ENCODE measurements at regions not wholly inside any gene's neighbourhood (a gene's known extent, or its start where the extent isn't known, plus 50 kb on each side); places are given as distances from the start of the nearest gene placed in this dataset.

- TF ChIP-seq, protein P1, sequence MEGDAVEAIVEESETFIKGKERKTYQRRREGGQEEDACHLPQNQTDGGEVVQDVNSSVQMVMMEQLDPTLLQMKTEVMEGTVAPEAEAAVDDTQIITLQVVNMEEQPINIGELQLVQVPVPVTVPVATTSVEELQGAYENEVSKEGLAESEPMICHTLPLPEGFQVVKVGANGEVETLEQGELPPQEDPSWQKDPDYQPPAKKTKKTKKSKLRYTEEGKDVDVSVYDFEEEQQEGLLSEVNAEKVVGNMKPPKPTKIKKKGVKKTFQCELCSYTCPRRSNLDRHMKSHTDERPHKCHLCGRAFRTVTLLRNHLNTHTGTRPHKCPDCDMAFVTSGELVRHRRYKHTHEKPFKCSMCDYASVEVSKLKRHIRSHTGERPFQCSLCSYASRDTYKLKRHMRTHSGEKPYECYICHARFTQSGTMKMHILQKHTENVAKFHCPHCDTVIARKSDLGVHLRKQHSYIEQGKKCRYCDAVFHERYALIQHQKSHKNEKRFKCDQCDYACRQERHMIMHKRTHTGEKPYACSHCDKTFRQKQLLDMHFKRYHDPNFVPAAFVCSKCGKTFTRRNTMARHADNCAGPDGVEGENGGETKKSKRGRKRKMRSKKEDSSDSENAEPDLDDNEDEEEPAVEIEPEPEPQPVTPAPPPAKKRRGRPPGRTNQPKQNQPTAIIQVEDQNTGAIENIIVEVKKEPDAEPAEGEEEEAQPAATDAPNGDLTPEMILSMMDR (IDR thresholded peaks at IDR 0.05; ENCODE audit: insufficient read depth, low read depth, low read length): no peak
- no peak for TF ChIP-seq EZH2 (IDR thresholded peaks at IDR 0.05; ENCODE audit: insufficient read depth, low read length)
These were observed 60.9 kb upstream of the IFNAR2 start for GRCh38 chr21:33168886-33169285.
